K562 (cell line): ENCODE measurements at regions not wholly inside any gene's neighbourhood (a gene's known extent, or its start where the extent isn't known, plus 50 kb on each side); places are given as distances from the start of the nearest gene placed in this dataset.

Experiments used
- ATF3 ChIP-seq, 2 experiments: fragments of 450-650 bp in 1 of 2; sonication (generic) in 1 of 2; formaldehyde crosslinking in 1 of 2; IDR thresholded peaks in 1 of 2; conservative IDR thresholded peaks in 1 of 2; 2 replicates each; pipeline versions ENCODE4 v1.6.1 to v1.8.1; 2016 to 2023; ENCODE audit warnings: mild to moderate bottlenecking in 2 of 2, moderate library complexity in 2 of 2, inconsistent platforms in 1 of 2, missing genetic modification reagents in 1 of 2
- ETV1 ChIP-seq: fragments of 450-650 bp; conservative IDR thresholded peaks from 2 replicates; pipeline ENCODE4 v1.6.1; 2016; ENCODE audit warnings: missing genetic modification characterization, control low read depth, low read depth, missing compliant biosample characterization
- HEY1 ChIP-seq: fragments of 250-450 bp; sonication (Bioruptor Pico); IDR thresholded peaks from 2 replicates; pipeline ENCODE4 v1.5.0; 2020; ENCODE audit warnings: mild to moderate bottlenecking, moderate library complexity, borderline replicate concordance
- RERE ChIP-seq: sonication (generic); formaldehyde crosslinking; IDR thresholded peaks from 2 replicates; pipeline ENCODE4 v1.8.0; 2023; ENCODE audit warnings: missing genetic modification reagents, mild to moderate bottlenecking, borderline replicate concordance

GRCh38 chr6:105795366-105795765, 290.8 kb upstream of the PRDM1 start (continued):
- TF ChIP-seq RERE: no peak
- TF ChIP-seq ATF3 (IDR thresholded peaks at IDR 0.05): no peak
- TF ChIP-seq ATF3 (CRISPR knock-in tag; conservative IDR thresholded peaks at IDR 0.05): no peak
- no peak for TF ChIP-seq ETV1 (tag)
- TF ChIP-seq HEY1: no peak
